ENCODE measurements at regions not wholly inside any gene's neighbourhood (a gene's known extent, or its start where the extent isn't known, plus 50 kb on each side); places are given as distances from the start of the nearest gene placed in this dataset.

GRCh38 chr16:72298961-72299360 lies 127.0 kb upstream of the PMFBP1 start:
- H4K20me1 ChIP-seq (replicated peaks in 1 of 2; ENCODE audit: control insufficient read depth in 1 of 2, insufficient read depth in 2 of 2, low read length in 2 of 2), result no peaks in the 10 kb centered on the region
- no peaks in the 10 kb centered on the region for H3K4me1 ChIP-seq (replicated peaks in 1 of 4; ENCODE audit: control insufficient read depth in 3 of 4, insufficient read depth in 4 of 4, low read length in 3 of 4)
- H4K91ac ChIP-seq (replicated peaks; ENCODE audit: insufficient read length, low read length), result no peak overlapping the region
- no peak overlapping the region for H2BK15ac ChIP-seq (ENCODE audit: low read length)
- H3K4ac ChIP-seq (replicated peaks; ENCODE audit: insufficient read length, low read depth, low read length), result no peak overlapping the region
- TF ChIP-seq SRF (IDR thresholded peaks at IDR 0.05; ENCODE audit: low read depth, low read length) (no peak), BACH1 (IDR thresholded peaks at IDR 0.05; ENCODE audit: low read length) (no peak), GABPA (IDR thresholded peaks at IDR 0.05; ENCODE audit: borderline replicate concordance, insufficient read depth, low read length) (no peak), CHD2 (IDR thresholded peaks at IDR 0.05; ENCODE audit: low read length) (no peak)
- FAIRE-seq (no peak), DNase-seq (ENCODE audit: low read depth in 1 of 2, low spot score in 2 of 2) (no peak)
- no peak overlapping the region for H2AFZ ChIP-seq (ENCODE audit: low read length)
- no peak overlapping the region for H2BK12ac ChIP-seq (ENCODE audit: low read depth, low read length)
- no peaks in the 10 kb centered on the region for H3K27me3 ChIP-seq (replicated peaks in 1 of 4; ENCODE audit: control insufficient read depth in 3 of 4, extremely low read depth in 1 of 4, insufficient read depth in 3 of 4, low read length in 3 of 4)
- no peak overlapping the region for H3K23ac ChIP-seq (ENCODE audit: insufficient read length)
- H3K18ac ChIP-seq (ENCODE audit: extremely low read depth, low read length), result no peak overlapping the region
- H3K4me3 ChIP-seq (ENCODE audit: extremely low read depth in 1 of 4, insufficient read depth in 2 of 4, low read depth in 3 of 4, low read length in 4 of 4), result no peak overlapping the region
- H3K4me2 ChIP-seq (ENCODE audit: insufficient read depth in 1 of 2, low read depth in 2 of 2, low read length in 2 of 2), result no peak overlapping the region
- 93% methylated on average over 1 of the region's 1 CpG; no CpG with 5 or more reads in 1 of the 2 experiments for WGBS, 2 experiments (ENCODE audit: extremely low coverage in 1 of 2, insufficient coverage in 1 of 2, insufficient read length in 1 of 2, insufficient replicate concordance in 2 of 2, low coverage in 1 of 2, low lambda C conversion rate in 2 of 2, missing lambda C conversion rate in 1 of 2)
- no peaks in the 10 kb centered on the region for H3K9me3 ChIP-seq (ENCODE audit: insufficient read depth in 2 of 2, low read depth in 1 of 2, low read length in 1 of 2)
- no peak overlapping the region for H2BK120ac ChIP-seq (replicated peaks; ENCODE audit: low read depth, low read length)
- H3K14ac ChIP-seq (ENCODE audit: insufficient read length), result no peak overlapping the region
- no peak overlapping the region for H3K27ac ChIP-seq (ENCODE audit: low read depth, low read length)
- no peak overlapping the region for H3K9ac ChIP-seq (replicated peaks in 1 of 4; ENCODE audit: extremely low read depth in 1 of 4, low read depth in 3 of 4, low read length in 3 of 4)
- no peaks in the 10 kb centered on the region for H3K79me1 ChIP-seq (ENCODE audit: low read depth, low read length)
- CTCF ChIA-PET (ENCODE audit: partially characterized antibody), result interaction anchor here (0.5 kb wide), 1 partner anchor 1373 kb away, joined by 3 read pairs; no protein-coding TSS in a partner anchor
- no peak overlapping the region for H3K56ac ChIP-seq (replicated peaks; ENCODE audit: insufficient read length, low read depth, low read length)
- no peaks in the 10 kb centered on the region for H3K36me3 ChIP-seq (ENCODE audit: control insufficient read depth in 2 of 4, insufficient read depth in 4 of 4, low read length in 3 of 4)
- H4K8ac ChIP-seq (ENCODE audit: extremely low read depth, insufficient read depth, low read length), result no peak overlapping the region
- POLR2A ChIA-PET (ENCODE audit: partially characterized antibody), result no interaction called here
- no peak overlapping the region for H2BK5ac ChIP-seq (ENCODE audit: low read depth, low read length)
- H3K23me2 ChIP-seq (ENCODE audit: low read depth, low read length), result no peaks in the 10 kb centered on the region
- H2AK5ac ChIP-seq (ENCODE audit: low read depth, low read length), result no peak overlapping the region
- no peak overlapping the region for H2BK20ac ChIP-seq (ENCODE audit: low read length)
- no peaks in the 10 kb centered on the region for H3K79me2 ChIP-seq (ENCODE audit: control insufficient read depth in 1 of 2, insufficient read depth in 2 of 2, low read length in 2 of 2)
- no peak overlapping the region for H4K5ac ChIP-seq (ENCODE audit: insufficient read length, low read depth, low read length)
